ENCODE measurements at regions not wholly inside any gene's neighbourhood (a gene's known extent, or its start where the extent isn't known, plus 50 kb on each side); places are given as distances from the start of the nearest gene placed in this dataset.

GRCh38 chr6:119476024-119476423 is 126.5 kb upstream of the MAN1A1 start:
- no peak for DNase-seq (ENCODE audit: low spot score)

- no peak for DNase-seq (ENCODE audit: low spot score)
These were observed 121.5 kb upstream of the MAN1A1 start for GRCh38 chr6:119470893-119471542.

- DNase-seq (ENCODE audit: low spot score) = no peak
These were observed 118.0 kb upstream of the MAN1A1 start for GRCh38 chr6:119467488-119468081.

- no peak for DNase-seq (ENCODE audit: low spot score)
These were observed 116.7 kb upstream of the MAN1A1 start for GRCh38 chr6:119466226-119466625.

- DNase-seq (ENCODE audit: low spot score) = no peak
These were observed 113.6 kb upstream of the MAN1A1 start for GRCh38 chr6:119463081-119463626.

GRCh38 chr6:119461187-119461586 is 111.6 kb upstream of the MAN1A1 start:
- no peak for DNase-seq (ENCODE audit: low spot score)

GRCh38 chr6:119459207-119459974 is 109.8 kb upstream of the MAN1A1 start:
- DNase-seq (ENCODE audit: low spot score) = no peak

GRCh38 chr6:119454714-119455113 is 105.2 kb upstream of the MAN1A1 start:
- DNase-seq (ENCODE audit: low spot score) = no peak

- no peak for DNase-seq (ENCODE audit: low spot score)
These were observed 104.0 kb upstream of the MAN1A1 start for GRCh38 chr6:119453242-119454200.

- no peak for DNase-seq (ENCODE audit: low spot score)
These were observed 100.0 kb upstream of the MAN1A1 start for GRCh38 chr6:119449331-119450156.

GRCh38 chr6:119447921-119448320 is 98.4 kb upstream of the MAN1A1 start:
- DNase-seq (ENCODE audit: low spot score) = no peak

GRCh38 chr6:119446609-119447008 is 97.0 kb upstream of the MAN1A1 start:
- DNase-seq (ENCODE audit: low spot score) = no peak

GRCh38 chr6:119446115-119446554 is 96.6 kb upstream of the MAN1A1 start:
- no peak for DNase-seq (ENCODE audit: low spot score)

- no peak for DNase-seq (ENCODE audit: low spot score)
These were observed 96.1 kb upstream of the MAN1A1 start for GRCh38 chr6:119445666-119446065.

GRCh38 chr6:119444642-119445557 is 95.3 kb upstream of the MAN1A1 start:
- DNase-seq (ENCODE audit: low spot score) = no peak

GRCh38 chr6:119443993-119444641 is 94.6 kb upstream of the MAN1A1 start:
- no peak for DNase-seq (ENCODE audit: low spot score)

GRCh38 chr6:119442776-119443184 is 93.2 kb upstream of the MAN1A1 start:
- no peak for DNase-seq (ENCODE audit: low spot score)

- DNase-seq (ENCODE audit: low spot score) = no peak
These were observed 91.4 kb upstream of the MAN1A1 start for GRCh38 chr6:119440953-119441352.
